BLaER1 (cell line): ENCODE measurements at regions not wholly inside any gene's neighbourhood (a gene's known extent, or its start where the extent isn't known, plus 50 kb on each side); places are given as distances from the start of the nearest gene placed in this dataset.

ENCODE experiments used
- H3K27ac ChIP-seq: shearing (Covaris generic); formaldehyde crosslinking; 2 replicates; pipeline ENCODE4 v1.8.1; 2022
- H3K27me3 ChIP-seq: shearing (Covaris generic); formaldehyde crosslinking; 2 replicates; pipeline ENCODE4 v1.8.1; 2022
- H3K36me3 ChIP-seq: shearing (Covaris generic); formaldehyde crosslinking; 2 replicates; pipeline ENCODE4 v1.8.1; 2022
- H3K4me1 ChIP-seq: shearing (Covaris generic); formaldehyde crosslinking; 2 replicates; pipeline ENCODE4 v1.8.1; 2022
- H3K4me2 ChIP-seq: shearing (Covaris generic); formaldehyde crosslinking; 2 replicates; pipeline ENCODE4 v1.8.1; 2022
- H3K4me3 ChIP-seq: shearing (Covaris generic); formaldehyde crosslinking; 2 replicates; pipeline ENCODE4 v1.8.1; 2022
- H3K9ac ChIP-seq: shearing (Covaris generic); formaldehyde crosslinking; 2 replicates; pipeline ENCODE4 v1.8.1; 2022
- H3K9me3 ChIP-seq: shearing (Covaris generic); formaldehyde crosslinking; 2 replicates; pipeline ENCODE4 v1.8.1; 2022
- H4K20me1 ChIP-seq: shearing (Covaris generic); formaldehyde crosslinking; 2 replicates; pipeline ENCODE4 v1.8.1; 2022
- Cebpa-rat ChIP-seq: shearing (Covaris generic); IDR thresholded peaks from 2 replicates; pipeline ENCODE4 v1.8.1; 2022

- H3K9me3 ChIP-seq = peaks cover 12% of the 10 kb centered on the region
- H3K27me3 ChIP-seq = no peaks in the 10 kb centered on the region
- no peak overlapping the region for H3K4me2 ChIP-seq
- TF ChIP-seq Cebpa-rat = no peak
- no peak overlapping the region for H3K27ac ChIP-seq
- no peak overlapping the region for H3K9ac ChIP-seq
- no peaks in the 10 kb centered on the region for H4K20me1 ChIP-seq
- H3K4me3 ChIP-seq = no peak overlapping the region
- peaks cover 16% of the 10 kb centered on the region for H3K4me1 ChIP-seq
- H3K36me3 ChIP-seq = no peaks in the 10 kb centered on the region
Observed at GRCh38 chr11:128189823-128190222, 397.5 kb downstream of the ETS1 start.

GRCh38 chr11:128188346-128189004, 398.9 kb downstream of the ETS1 start:
- TF ChIP-seq Cebpa-rat = no peak
- no peak overlapping the region for H3K4me3 ChIP-seq
- H4K20me1 ChIP-seq = no peaks in the 10 kb centered on the region
- no peak overlapping the region for H3K27ac ChIP-seq
- no peaks in the 10 kb centered on the region for H3K36me3 ChIP-seq
- H3K9me3 ChIP-seq = peaks cover 19% of the 10 kb centered on the region
- peaks cover 2% of the 10 kb centered on the region for H3K4me1 ChIP-seq
- H3K9ac ChIP-seq = no peak overlapping the region
- no peaks in the 10 kb centered on the region for H3K27me3 ChIP-seq
- no peak overlapping the region for H3K4me2 ChIP-seq

GRCh38 chr11:128187835-128188234, 399.5 kb downstream of the ETS1 start:
- TF ChIP-seq Cebpa-rat = no peak
- Histone ChIP-seq H3K9me3 (peaks cover 19% of the 10 kb centered on the region), H3K27ac (no peak overlapping the region), H3K27me3 (no peaks in the 10 kb centered on the region), H4K20me1 (no peaks in the 10 kb centered on the region), H3K36me3 (no peaks in the 10 kb centered on the region), H3K4me2 (no peak overlapping the region), H3K4me3 (no peak overlapping the region), H3K9ac (no peak overlapping the region), H3K4me1 (no peaks in the 10 kb centered on the region)

- Histone ChIP-seq H4K20me1 (no peaks in the 10 kb centered on the region), H3K27ac (no peak overlapping the region), H3K4me2 (no peak overlapping the region), H3K36me3 (no peaks in the 10 kb centered on the region), H3K9me3 (peaks cover 19% of the 10 kb centered on the region), H3K4me1 (no peaks in the 10 kb centered on the region), H3K4me3 (no peak overlapping the region), H3K27me3 (no peaks in the 10 kb centered on the region), H3K9ac (no peak overlapping the region)
- no peak for TF ChIP-seq Cebpa-rat
Observed at GRCh38 chr11:128187377-128187776, 400.0 kb downstream of the ETS1 start.

- Histone ChIP-seq H3K4me2 (no peak overlapping the region), H3K4me3 (no peak overlapping the region), H3K27ac (no peak overlapping the region), H3K36me3 (no peaks in the 10 kb centered on the region), H3K9ac (no peak overlapping the region), H3K4me1 (no peaks in the 10 kb centered on the region), H3K9me3 (peaks cover 19% of the 10 kb centered on the region), H4K20me1 (no peaks in the 10 kb centered on the region), H3K27me3 (no peaks in the 10 kb centered on the region)
- no peak for TF ChIP-seq Cebpa-rat
Observed at GRCh38 chr11:128184981-128185380, 402.4 kb downstream of the ETS1 start.

- Histone ChIP-seq H3K9me3 (peaks cover 19% of the 10 kb centered on the region), H3K36me3 (no peaks in the 10 kb centered on the region), H3K9ac (no peak overlapping the region), H3K27me3 (no peaks in the 10 kb centered on the region), H3K4me3 (no peak overlapping the region), H3K4me1 (no peaks in the 10 kb centered on the region), H4K20me1 (no peaks in the 10 kb centered on the region), H3K4me2 (no peak overlapping the region), H3K27ac (no peak overlapping the region)
- TF ChIP-seq Cebpa-rat = no peak
Observed at GRCh38 chr11:128182844-128183243, 404.5 kb downstream of the ETS1 start.

GRCh38 chr11:128181984-128182383, 405.4 kb downstream of the ETS1 start:
- peaks cover 19% of the 10 kb centered on the region for H3K9me3 ChIP-seq
- H3K4me2 ChIP-seq = no peak overlapping the region
- H3K9ac ChIP-seq = no peak overlapping the region
- no peaks in the 10 kb centered on the region for H3K4me1 ChIP-seq
- no peaks in the 10 kb centered on the region for H3K36me3 ChIP-seq
- H3K4me3 ChIP-seq = no peak overlapping the region
- H3K27me3 ChIP-seq = no peaks in the 10 kb centered on the region
- no peaks in the 10 kb centered on the region for H4K20me1 ChIP-seq
- TF ChIP-seq Cebpa-rat = no peak
- no peak overlapping the region for H3K27ac ChIP-seq

- Histone ChIP-seq H3K9me3 (peaks cover 19% of the 10 kb centered on the region), H3K9ac (no peak overlapping the region), H3K4me1 (no peaks in the 10 kb centered on the region), H3K36me3 (no peaks in the 10 kb centered on the region), H4K20me1 (no peaks in the 10 kb centered on the region), H3K4me3 (no peak overlapping the region), H3K4me2 (no peak overlapping the region), H3K27me3 (no peaks in the 10 kb centered on the region), H3K27ac (no peak overlapping the region)
- TF ChIP-seq Cebpa-rat = no peak
Observed at GRCh38 chr11:128181088-128181480, 406.3 kb downstream of the ETS1 start.

GRCh38 chr11:128180441-128181087, 406.8 kb downstream of the ETS1 start:
- no peak overlapping the region for H3K27ac ChIP-seq

GRCh38 chr11:128179512-128179911, 407.8 kb downstream of the ETS1 start:
- no peak for TF ChIP-seq Cebpa-rat
- Histone ChIP-seq H3K4me1 (no peaks in the 10 kb centered on the region), H3K9ac (no peak overlapping the region), H3K27me3 (no peaks in the 10 kb centered on the region), H3K4me2 (no peak overlapping the region), H3K9me3 (peaks cover 4% of the 10 kb centered on the region; the same call in 1 of the 2 replicates), H3K36me3 (no peaks in the 10 kb centered on the region), H4K20me1 (no peaks in the 10 kb centered on the region), H3K27ac (no peak overlapping the region), H3K4me3 (no peak overlapping the region)

More at GRCh38 chr11:128180441-128181087, 406.8 kb downstream of the ETS1 start:
- no peak for TF ChIP-seq Cebpa-rat
- H3K9me3 ChIP-seq = peaks cover 15% of the 10 kb centered on the region
- no peak overlapping the region for H3K9ac ChIP-seq
- no peaks in the 10 kb centered on the region for H3K4me1 ChIP-seq
- H3K27me3 ChIP-seq = no peaks in the 10 kb centered on the region
- H3K4me3 ChIP-seq = no peak overlapping the region
- H3K36me3 ChIP-seq = no peaks in the 10 kb centered on the region
- H3K4me2 ChIP-seq = no peak overlapping the region
- no peaks in the 10 kb centered on the region for H4K20me1 ChIP-seq
